ENCODE measurements at regions not wholly inside any gene's neighbourhood (a gene's known extent, or its start where the extent isn't known, plus 50 kb on each side); places are given as distances from the start of the nearest gene placed in this dataset.
A peak's percentile ranks its signal among the peaks of the same experiment; 100 is the strongest.

DNA sequence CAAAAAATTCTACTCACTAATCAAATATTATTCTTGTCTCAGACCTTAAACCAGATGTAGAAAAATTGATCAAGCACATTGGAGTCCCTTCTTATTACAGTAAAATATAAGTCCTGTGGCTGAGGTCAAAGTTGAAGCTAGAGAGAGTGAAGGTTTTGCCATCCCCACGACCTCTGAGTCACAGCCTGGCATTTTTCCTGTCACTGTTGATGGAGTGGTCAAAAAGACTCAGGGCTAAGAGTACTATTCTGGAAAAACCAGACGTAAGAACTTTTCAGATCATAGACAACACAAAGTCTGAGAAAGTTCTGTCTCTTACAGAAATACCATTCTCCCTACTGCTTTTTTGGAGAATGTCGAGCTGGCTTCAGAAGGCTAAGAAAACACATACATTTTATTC is 323.7 kb upstream of the ANKRD30A start:
- no CpG with 5 or more reads among the region's 3 CpGs for WGBS (ENCODE audit: insufficient coverage, insufficient read length)
- H3K9me3 ChIP-seq (ENCODE audit: control insufficient read depth, insufficient read depth, low read length) = no peaks in the 10 kb centered on the region; the same call in 1 of the 2 replicates
- H3K36me3 ChIP-seq (ENCODE audit: control insufficient read depth, insufficient read depth, low read length) = no peaks in the 10 kb centered on the region
- no peak overlapping the region for H3K27ac ChIP-seq (ENCODE audit: low read length)
- no peaks in the 10 kb centered on the region for H3K4me1 ChIP-seq (ENCODE audit: control insufficient read depth, insufficient read depth, low read length)
- no peak overlapping the region for H3K4me3 ChIP-seq (ENCODE audit: low read length)
- no peak for DNase-seq (ENCODE audit: low read depth, low spot score)
- H3K27me3 ChIP-seq (ENCODE audit: control insufficient read depth, insufficient read depth, low read length) = no peaks in the 10 kb centered on the region

DNA sequence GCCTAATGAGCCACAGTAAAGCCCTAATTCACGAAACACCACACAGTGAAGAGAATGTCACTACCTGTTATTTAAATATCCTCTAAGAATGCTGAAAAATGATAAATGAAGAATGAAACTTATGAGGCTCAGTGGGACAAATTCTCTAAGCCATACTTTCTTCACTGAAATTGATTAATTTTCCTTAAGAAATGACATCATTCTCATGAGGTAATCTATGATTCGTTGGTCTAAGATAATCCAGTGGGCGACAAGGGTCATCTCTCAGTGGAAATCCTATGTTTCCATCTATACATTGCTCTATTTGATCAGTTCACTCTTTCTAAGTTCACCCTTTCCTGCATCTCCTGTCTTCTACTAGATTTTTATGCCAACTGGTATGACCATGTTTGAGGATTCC is 330.4 kb upstream of the ANKRD30A start:
- DNase-seq (ENCODE audit: low read depth, low spot score) = no peak
- WGBS (ENCODE audit: insufficient coverage, insufficient read length) = no CpG with 5 or more reads among the region's 3 CpGs
- no peaks in the 10 kb centered on the region for H3K27me3 ChIP-seq (ENCODE audit: control insufficient read depth, insufficient read depth, low read length)

DNA sequence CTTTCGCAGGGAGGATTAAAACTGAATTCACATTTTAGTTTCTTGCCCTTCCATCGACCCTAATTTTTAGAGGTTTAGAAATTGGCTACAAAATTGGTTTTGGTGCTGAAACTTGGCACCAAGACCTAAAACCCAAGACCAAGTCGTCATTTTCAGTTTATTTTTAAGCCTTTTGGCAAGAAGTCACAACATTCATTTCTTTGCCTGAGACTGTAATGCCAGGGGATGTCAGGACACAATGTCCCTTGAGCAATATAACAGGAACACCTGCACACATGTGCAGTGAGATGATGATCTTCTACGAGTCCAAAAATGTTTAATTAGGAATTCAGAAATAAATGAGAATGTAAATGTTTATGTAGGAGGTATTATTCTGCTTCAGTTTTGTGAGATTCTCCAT is 335.4 kb upstream of the ANKRD30A start:
- Histone ChIP-seq H3K27ac (ENCODE audit: low read length) (no peak overlapping the region), H3K9me3 (ENCODE audit: control insufficient read depth, insufficient read depth, low read length) (no peaks in the 10 kb centered on the region), H3K4me3 (ENCODE audit: low read length) (no peak overlapping the region), H3K27me3 (ENCODE audit: control insufficient read depth, insufficient read depth, low read length) (no peaks in the 10 kb centered on the region), H3K36me3 (ENCODE audit: control insufficient read depth, insufficient read depth, low read length) (no peaks in the 10 kb centered on the region), H3K4me1 (ENCODE audit: control insufficient read depth, insufficient read depth, low read length) (no peaks in the 10 kb centered on the region)
- WGBS (ENCODE audit: insufficient coverage, insufficient read length) = 100% methylated on average over 1 of the region's 4 CpGs
- no peak for DNase-seq (ENCODE audit: low read depth, low spot score)

More for the DNA sequence above, 330.4 kb upstream of the ANKRD30A start:
- Histone ChIP-seq H3K4me3 (ENCODE audit: low read length) (no peak overlapping the region), H3K4me1 (ENCODE audit: control insufficient read depth, insufficient read depth, low read length) (no peaks in the 10 kb centered on the region), H3K27ac (ENCODE audit: low read length) (no peak overlapping the region), H3K9me3 (ENCODE audit: control insufficient read depth, insufficient read depth, low read length) (no peaks in the 10 kb centered on the region; the same call in 1 of the 2 replicates), H3K36me3 (ENCODE audit: control insufficient read depth, insufficient read depth, low read length) (no peaks in the 10 kb centered on the region)

DNA sequence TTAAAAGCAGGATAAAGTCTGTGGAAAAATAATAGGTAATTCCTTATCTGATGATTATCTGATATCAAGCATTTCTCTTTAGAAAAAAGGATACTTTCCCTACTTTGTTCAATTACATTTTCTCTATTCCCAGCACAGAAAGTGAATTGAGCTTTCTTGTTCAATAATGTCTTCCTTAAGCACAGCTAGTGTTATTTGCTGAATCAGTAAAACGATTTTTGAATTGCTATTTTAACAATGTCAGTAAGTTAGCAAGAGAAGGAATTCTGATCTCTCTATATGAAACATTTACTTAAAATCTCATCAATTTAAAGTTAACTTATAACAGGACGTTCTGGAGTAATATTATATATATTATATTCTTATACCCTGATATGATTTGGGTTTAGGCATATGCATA is 337.2 kb upstream of the ANKRD30A start:
- no peaks in the 10 kb centered on the region for H3K36me3 ChIP-seq (ENCODE audit: control insufficient read depth, insufficient read depth, low read length)
- no peak overlapping the region for H3K27ac ChIP-seq (ENCODE audit: low read length)
- no peaks in the 10 kb centered on the region for H3K27me3 ChIP-seq (ENCODE audit: control insufficient read depth, insufficient read depth, low read length)
- no peak overlapping the region for H3K4me3 ChIP-seq (ENCODE audit: low read length)
- no peaks in the 10 kb centered on the region for H3K4me1 ChIP-seq (ENCODE audit: control insufficient read depth, insufficient read depth, low read length)
- no peak for DNase-seq (ENCODE audit: low read depth, low spot score)
- no peaks in the 10 kb centered on the region for H3K9me3 ChIP-seq (ENCODE audit: control insufficient read depth, insufficient read depth, low read length)
- no CpG with 5 or more reads among the region's 2 CpGs for WGBS (ENCODE audit: insufficient coverage, insufficient read length)

DNA sequence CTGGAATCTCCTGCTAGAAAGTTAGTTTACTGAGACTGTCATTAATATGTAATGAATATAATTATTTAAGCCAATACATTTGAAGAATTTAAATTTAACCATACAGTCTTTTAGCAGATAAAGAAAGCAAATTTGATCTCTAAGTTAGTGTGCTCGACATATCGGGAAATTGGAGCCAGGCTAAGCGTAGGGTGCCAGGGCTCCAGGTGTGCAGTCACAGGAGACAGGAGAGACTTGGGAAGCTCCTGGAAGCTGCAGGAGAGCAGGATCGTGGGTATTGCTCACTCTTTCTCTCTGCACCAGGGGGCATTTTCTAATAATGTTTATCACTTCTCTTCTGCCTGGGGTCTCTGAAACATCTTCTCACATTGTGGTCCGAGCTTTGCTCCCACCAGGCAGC is 342.0 kb upstream of the ANKRD30A start:
- H3K27me3 ChIP-seq (ENCODE audit: control insufficient read depth, insufficient read depth, low read length) = no peaks in the 10 kb centered on the region
- no peaks in the 10 kb centered on the region for H3K9me3 ChIP-seq (ENCODE audit: control insufficient read depth, insufficient read depth, low read length)
- WGBS (ENCODE audit: insufficient coverage, insufficient read length) = no CpG with 5 or more reads among the region's 5 CpGs
- H3K4me3 ChIP-seq (ENCODE audit: low read length) = no peak overlapping the region
- H3K4me1 ChIP-seq (ENCODE audit: control insufficient read depth, insufficient read depth, low read length) = no peaks in the 10 kb centered on the region
- no peaks in the 10 kb centered on the region for H3K36me3 ChIP-seq (ENCODE audit: control insufficient read depth, insufficient read depth, low read length)
- no peak overlapping the region for H3K27ac ChIP-seq (ENCODE audit: low read length)
- DNase-seq (ENCODE audit: low read depth, low spot score) = no peak

DNA sequence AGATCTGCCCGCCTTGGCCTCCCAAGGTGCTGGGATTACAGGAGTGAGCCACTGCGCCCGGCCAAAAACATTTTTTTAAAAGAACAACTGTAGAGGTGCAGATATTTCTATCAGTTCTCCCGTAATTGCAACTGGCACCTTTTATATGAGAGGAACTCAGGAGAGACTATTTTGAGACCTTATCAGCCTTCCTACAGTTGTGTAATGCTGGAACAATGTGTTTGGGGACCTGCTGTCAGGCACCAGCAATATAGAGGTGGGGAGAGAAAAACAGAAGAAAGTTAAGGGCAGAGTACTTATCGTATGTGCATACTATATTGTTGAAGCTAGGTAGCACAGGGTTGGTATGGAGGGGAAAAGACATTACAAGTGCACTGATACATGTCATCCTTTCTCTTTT is 343.8 kb upstream of the ANKRD30A start:
- Histone ChIP-seq H3K27me3 (ENCODE audit: control insufficient read depth, insufficient read depth, low read length) (no peaks in the 10 kb centered on the region), H3K4me1 (ENCODE audit: control insufficient read depth, insufficient read depth, low read length) (no peaks in the 10 kb centered on the region), H3K9me3 (ENCODE audit: control insufficient read depth, insufficient read depth, low read length) (no peaks in the 10 kb centered on the region), H3K27ac (ENCODE audit: low read length) (no peak overlapping the region), H3K4me3 (ENCODE audit: low read length) (no peak overlapping the region), H3K36me3 (ENCODE audit: control insufficient read depth, insufficient read depth, low read length) (no peaks in the 10 kb centered on the region)
- WGBS (ENCODE audit: insufficient coverage, insufficient read length) = no CpG with 5 or more reads among the region's 5 CpGs
- DNase-seq (ENCODE audit: low read depth, low spot score) = no peak

DNA sequence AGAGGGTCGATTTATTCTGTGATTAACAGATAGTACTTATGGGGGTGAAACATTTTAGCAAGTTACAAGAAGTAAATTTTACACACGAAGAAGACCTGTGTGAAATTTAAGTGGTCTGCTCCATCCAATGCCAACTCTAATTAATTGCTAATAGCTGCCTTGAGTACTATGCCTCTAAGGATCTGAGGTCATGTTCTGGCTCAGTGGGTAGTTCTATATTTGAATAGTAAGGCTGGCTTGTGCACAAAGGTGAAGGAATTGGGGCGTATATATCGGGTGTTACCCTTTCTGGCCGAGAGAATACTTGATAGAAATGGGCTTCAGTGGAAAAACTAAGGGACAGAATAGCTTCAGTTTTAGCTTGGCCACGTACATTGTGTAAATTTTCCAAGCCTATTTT is 345.2 kb upstream of the ANKRD30A start:
- H3K27me3 ChIP-seq (ENCODE audit: control insufficient read depth, insufficient read depth, low read length) = no peaks in the 10 kb centered on the region
- H3K27ac ChIP-seq (ENCODE audit: low read length) = no peak overlapping the region
- DNase-seq (ENCODE audit: low read depth, low spot score) = no peak
- no peaks in the 10 kb centered on the region for H3K36me3 ChIP-seq (ENCODE audit: control insufficient read depth, insufficient read depth, low read length)
- H3K4me1 ChIP-seq (ENCODE audit: control insufficient read depth, insufficient read depth, low read length) = no peaks in the 10 kb centered on the region
- H3K9me3 ChIP-seq (ENCODE audit: control insufficient read depth, insufficient read depth, low read length) = no peaks in the 10 kb centered on the region
- 100% methylated on average over 1 of the region's 6 CpGs for WGBS (ENCODE audit: insufficient coverage, insufficient read length)
- no peak overlapping the region for H3K4me3 ChIP-seq (ENCODE audit: low read length)

DNA sequence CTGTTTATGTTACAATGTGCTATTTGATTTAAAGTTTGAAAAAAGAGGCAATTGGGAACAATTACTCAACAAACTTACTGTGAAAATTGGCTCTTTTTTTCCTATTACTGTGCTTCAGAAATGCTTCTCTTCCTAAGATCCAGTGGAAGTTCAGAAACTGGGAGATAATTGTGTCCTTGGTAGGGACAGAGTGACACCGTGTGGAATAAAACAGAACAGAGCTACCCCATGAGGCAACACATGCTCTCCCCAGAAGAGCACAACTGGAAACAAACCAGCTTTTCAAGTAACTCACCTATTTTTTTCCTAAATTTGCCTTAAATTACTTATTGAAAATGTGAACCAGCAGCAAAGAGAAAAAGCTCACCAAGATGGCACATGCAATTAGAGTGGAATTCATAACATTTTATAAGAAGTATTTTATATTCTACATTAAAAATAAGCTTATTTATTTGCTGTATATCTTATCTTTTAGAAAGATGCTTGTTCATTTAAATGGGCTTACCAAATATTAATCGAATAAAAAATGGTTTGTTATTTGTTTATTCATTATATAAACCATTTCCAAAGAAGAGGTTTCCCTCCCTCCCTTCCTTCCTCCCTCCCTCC is 346.1 kb upstream of the ANKRD30A start:
- no peaks in the 10 kb centered on the region for H3K27me3 ChIP-seq (ENCODE audit: control insufficient read depth, insufficient read depth, low read length)
- WGBS (ENCODE audit: insufficient coverage, insufficient read length) = no CpG with 5 or more reads among the region's 2 CpGs
- H3K4me1 ChIP-seq (ENCODE audit: control insufficient read depth, insufficient read depth, low read length) = no peaks in the 10 kb centered on the region
- H3K4me3 ChIP-seq (ENCODE audit: low read length) = no peak overlapping the region
- no peaks in the 10 kb centered on the region for H3K36me3 ChIP-seq (ENCODE audit: control insufficient read depth, insufficient read depth, low read length)
- peak; percentile 9 for DNase-seq (ENCODE audit: low read depth, low spot score)
- H3K9me3 ChIP-seq (ENCODE audit: control insufficient read depth, insufficient read depth, low read length) = no peaks in the 10 kb centered on the region
- H3K27ac ChIP-seq (ENCODE audit: low read length) = no peak overlapping the region

DNA sequence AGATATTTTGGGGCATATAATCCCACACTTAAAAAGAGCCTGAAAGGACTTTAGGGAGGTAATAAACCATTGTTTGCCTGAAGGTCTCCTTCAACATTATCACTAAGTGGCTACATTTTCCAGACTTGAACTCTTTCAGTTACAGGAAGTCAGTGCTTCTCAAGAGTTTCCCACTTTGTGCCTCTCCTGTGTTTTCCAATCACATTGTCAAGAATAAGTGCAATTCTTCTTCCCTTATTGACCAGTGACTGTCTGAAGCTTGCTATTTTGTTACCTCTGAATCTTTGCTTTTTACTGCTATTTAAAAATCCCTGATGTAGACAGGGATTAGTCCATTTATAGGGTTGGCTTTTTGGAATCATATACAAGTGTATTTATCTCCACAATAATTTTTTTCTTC is 346.7 kb upstream of the ANKRD30A start:
- H3K4me3 ChIP-seq (ENCODE audit: low read length) = no peak overlapping the region
- no peak for DNase-seq (ENCODE audit: low read depth, low spot score)
- H3K27me3 ChIP-seq (ENCODE audit: control insufficient read depth, insufficient read depth, low read length) = no peaks in the 10 kb centered on the region
- H3K4me1 ChIP-seq (ENCODE audit: control insufficient read depth, insufficient read depth, low read length) = no peaks in the 10 kb centered on the region
- H3K36me3 ChIP-seq (ENCODE audit: control insufficient read depth, insufficient read depth, low read length) = no peaks in the 10 kb centered on the region
- no peak overlapping the region for H3K27ac ChIP-seq (ENCODE audit: low read length)
- H3K9me3 ChIP-seq (ENCODE audit: control insufficient read depth, insufficient read depth, low read length) = no peaks in the 10 kb centered on the region

DNA sequence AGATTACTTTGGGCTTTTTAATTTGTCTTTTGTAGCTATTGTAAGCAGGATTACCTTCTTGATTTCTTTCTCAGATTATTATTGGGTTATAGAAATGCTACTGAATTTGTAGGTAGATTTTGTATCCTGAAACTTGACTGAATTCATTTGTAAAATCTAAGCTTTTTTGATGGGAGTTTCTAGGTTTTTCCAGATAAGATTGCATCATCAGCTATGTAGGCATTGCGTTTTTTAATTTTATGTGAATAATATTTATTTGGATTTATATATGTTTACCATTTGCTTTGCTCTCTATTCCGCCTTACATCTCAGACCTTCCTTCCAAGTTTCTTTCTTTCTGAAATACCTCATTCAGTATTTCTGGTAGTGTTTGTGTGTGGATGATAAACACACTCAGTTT is 351.7 kb upstream of the ANKRD30A start:
- Histone ChIP-seq H3K36me3 (ENCODE audit: control insufficient read depth, insufficient read depth, low read length) (no peaks in the 10 kb centered on the region), H3K27ac (ENCODE audit: low read length) (no peak overlapping the region), H3K27me3 (ENCODE audit: control insufficient read depth, insufficient read depth, low read length) (no peaks in the 10 kb centered on the region), H3K4me3 (ENCODE audit: low read length) (no peak overlapping the region), H3K9me3 (ENCODE audit: control insufficient read depth, insufficient read depth, low read length) (no peaks in the 10 kb centered on the region), H3K4me1 (ENCODE audit: control insufficient read depth, insufficient read depth, low read length) (no peaks in the 10 kb centered on the region)
- WGBS (ENCODE audit: insufficient coverage, insufficient read length) = no CpG with 5 or more reads among the region's 2 CpGs
- no peak for DNase-seq (ENCODE audit: low read depth, low spot score)

DNA sequence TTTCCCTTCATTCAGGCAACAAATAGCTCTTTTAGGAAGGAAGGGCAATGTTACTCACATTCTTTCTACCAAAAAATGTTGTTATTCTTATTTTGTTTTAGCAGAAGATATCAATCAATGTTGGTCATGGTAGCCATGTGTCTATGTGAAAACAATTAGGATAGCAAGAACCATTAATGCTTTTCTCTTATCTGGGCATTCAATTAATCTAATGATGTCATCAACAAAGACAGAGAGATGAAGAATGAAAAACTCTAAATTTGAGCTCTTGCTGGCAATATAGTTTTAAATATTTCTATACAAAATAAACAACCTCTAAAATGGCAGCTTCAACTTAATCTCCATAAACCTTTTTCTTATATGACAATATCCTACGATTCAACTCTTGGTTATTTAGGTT is 353.7 kb upstream of the ANKRD30A start:
- 100% methylated on average over 1 of the region's 1 CpG for WGBS (ENCODE audit: insufficient coverage, insufficient read length)

More for the DNA sequence above, 353.7 kb upstream of the ANKRD30A start:
- H3K9me3 ChIP-seq (ENCODE audit: control insufficient read depth, insufficient read depth, low read length) = no peaks in the 10 kb centered on the region
- H3K27ac ChIP-seq (ENCODE audit: low read length) = no peak overlapping the region
- H3K27me3 ChIP-seq (ENCODE audit: control insufficient read depth, insufficient read depth, low read length) = no peaks in the 10 kb centered on the region
- no peaks in the 10 kb centered on the region for H3K36me3 ChIP-seq (ENCODE audit: control insufficient read depth, insufficient read depth, low read length)
- H3K4me3 ChIP-seq (ENCODE audit: low read length) = no peak overlapping the region
- no peaks in the 10 kb centered on the region for H3K4me1 ChIP-seq (ENCODE audit: control insufficient read depth, insufficient read depth, low read length)
- no peak for DNase-seq (ENCODE audit: low read depth, low spot score)

Data from iPS DF 6.9 (cell line).